H9 (cell line): ENCODE measurements at regions not wholly inside any gene's neighbourhood (a gene's known extent, or its start where the extent isn't known, plus 50 kb on each side); places are given as distances from the start of the nearest gene placed in this dataset.

Experiments used
- DNase-seq: peaks from one replicate; pipeline ENCODE4 v3.0.0-alpha.2; 2017
- H2AFZ ChIP-seq: one replicate; pipeline ENCODE4 v1.6.1; 2013; ENCODE audit warnings: mild to moderate bottlenecking, low read length, control low read depth, moderate library complexity
- H2AK5ac ChIP-seq: 2 replicates; pipeline ENCODE4 v1.6.1; 2013; ENCODE audit warnings: low read length, control low read depth, mixed read lengths; ENCODE audit not compliant: insufficient read length
- H2BK120ac ChIP-seq: one replicate; pipeline ENCODE4 v1.6.1; 2013; ENCODE audit warnings: low read depth, mild to moderate bottlenecking, low read length, control low read depth, inconsistent platforms; ENCODE audit not compliant: poor library complexity, severe bottlenecking
- H2BK12ac ChIP-seq: 2 replicates; pipeline ENCODE4 v1.6.1; 2013; ENCODE audit warnings: low read length, control low read depth, mixed read lengths, low read depth; ENCODE audit not compliant: insufficient read length
- H2BK15ac ChIP-seq: 2 replicates; pipeline ENCODE4 v1.6.1; 2013; ENCODE audit warnings: low read depth, low read length, control low read depth
- H2BK20ac ChIP-seq: one replicate; pipeline ENCODE4 v1.6.1; 2013; ENCODE audit warnings: low read depth, mild to moderate bottlenecking, low read length, control low read depth, inconsistent platforms; ENCODE audit not compliant: poor library complexity, severe bottlenecking
- H2BK5ac ChIP-seq: 2 replicates; pipeline ENCODE4 v1.6.1; 2013; ENCODE audit warnings: low read length, control low read depth, mixed read lengths; ENCODE audit not compliant: insufficient read length
- H3K14ac ChIP-seq: 2 replicates; pipeline ENCODE4 v1.6.1; 2013; ENCODE audit warnings: low read length, control low read depth; ENCODE audit not compliant: insufficient read depth
- H3K18ac ChIP-seq: 2 replicates; pipeline ENCODE4 v1.6.1; 2013; ENCODE audit warnings: low read depth, mild to moderate bottlenecking, mixed read lengths, low read length, control low read depth; ENCODE audit not compliant: insufficient read length
- H3K23ac ChIP-seq: 2 replicates; pipeline ENCODE4 v1.6.1; 2013; ENCODE audit warnings: low read length, control low read depth, mixed read lengths, low read depth; ENCODE audit not compliant: insufficient read length
- H3K23me2 ChIP-seq: 2 replicates; pipeline ENCODE4 v1.6.1; 2013; ENCODE audit warnings: low read depth, mild to moderate bottlenecking, mixed read lengths, low read length, control low read depth; ENCODE audit not compliant: insufficient read length, poor library complexity, severe bottlenecking
- H3K27ac ChIP-seq: 2 replicates; pipeline ENCODE4 v1.5.1; 2013; ENCODE audit warnings: low read length, control low read depth, mixed read lengths, low read depth; ENCODE audit not compliant: insufficient read length
- H3K27me3 ChIP-seq: 2 replicates; pipeline ENCODE4 v1.6.1; 2013; ENCODE audit warnings: low read length, control low read depth, inconsistent platforms; ENCODE audit not compliant: insufficient read depth
- H3K4ac ChIP-seq: 2 replicates; pipeline ENCODE4 v1.6.1; 2013; ENCODE audit warnings: low read depth, mild to moderate bottlenecking, control low read depth, inconsistent platforms, low read length, moderate library complexity
- H3K4me1 ChIP-seq: 2 replicates; pipeline ENCODE4 v1.6.1; 2013; ENCODE audit warnings: low read length, control low read depth, inconsistent platforms; ENCODE audit not compliant: insufficient read depth
- H3K4me2 ChIP-seq: 2 replicates; pipeline ENCODE4 v1.6.1; 2013; ENCODE audit warnings: low read length, control low read depth, mixed read lengths; ENCODE audit not compliant: insufficient read length, insufficient read depth
- H3K56ac ChIP-seq: 2 replicates; pipeline ENCODE4 v1.6.1; 2013; ENCODE audit warnings: low read depth, mild to moderate bottlenecking, mixed read lengths, low read length, control low read depth; ENCODE audit not compliant: insufficient read length
- H3K79me1 ChIP-seq: 2 replicates; pipeline ENCODE4 v1.6.1; 2013; ENCODE audit warnings: low read depth, mild to moderate bottlenecking, moderate library complexity, low read length, control low read depth, inconsistent platforms; ENCODE audit not compliant: insufficient read depth, poor library complexity, severe bottlenecking
- H3K79me2 ChIP-seq: 2 replicates; pipeline ENCODE4 v1.6.1; 2013; ENCODE audit warnings: low read length, control low read depth, inconsistent platforms; ENCODE audit not compliant: insufficient read depth
- H3K9ac ChIP-seq: 2 replicates; pipeline ENCODE4 v1.6.1; 2013; ENCODE audit warnings: low read length, control low read depth, mixed read lengths; ENCODE audit not compliant: insufficient read length; ENCODE audit errors: extremely low read depth
- H3K9me3 ChIP-seq: one replicate; pipeline ENCODE4 v1.6.1; 2013; ENCODE audit warnings: low read depth, low read length, inconsistent platforms; ENCODE audit not compliant: control insufficient read depth
- H3T11ph ChIP-seq: one replicate; pipeline ENCODE4 v1.6.1; 2013; ENCODE audit warnings: mild to moderate bottlenecking, low read length, control low read depth, inconsistent platforms
- H4K20me1 ChIP-seq: one replicate; pipeline ENCODE4 v1.6.1; 2013; ENCODE audit not compliant: control insufficient read depth, insufficient read length, insufficient read depth
- H4K5ac ChIP-seq: 2 replicates; pipeline ENCODE4 v1.6.1; 2013; ENCODE audit warnings: low read depth, mild to moderate bottlenecking, mixed read lengths, low read length, control low read depth; ENCODE audit not compliant: insufficient read length
- H4K8ac ChIP-seq: replicated peaks from 2 replicates; pipeline ENCODE4 v1.6.1; 2013; ENCODE audit warnings: low read length, control low read depth, mixed read lengths, low read depth; ENCODE audit not compliant: insufficient read length
- H4K91ac ChIP-seq: 2 replicates; pipeline ENCODE4 v1.6.1; 2013; ENCODE audit warnings: low read depth, mild to moderate bottlenecking, moderate library complexity, mixed read lengths, low read length, control low read depth; ENCODE audit not compliant: insufficient read length
- H3K27ac Mint-ChIP-seq, 3 experiments: 2 replicates in 2 of 3; 3 replicates in 1 of 3; pipeline ENCODE4 v1.8.0; 2020 to 2021; ENCODE audit warnings: mixed read lengths in 3 of 3, mild to moderate bottlenecking in 1 of 3, moderate library complexity in 1 of 3
- H3K27me3 Mint-ChIP-seq: 2 replicates; pipeline ENCODE4 v1.8.0; 2021; ENCODE audit warnings: low read depth, mild to moderate bottlenecking, moderate library complexity, mixed read lengths
- H3K36me3 Mint-ChIP-seq, 3 experiments: 2 replicates in 2 of 3; 3 replicates in 1 of 3; pipeline ENCODE4 v1.8.0; 2020 to 2021; ENCODE audit warnings: low read depth in 3 of 3, mixed read lengths in 3 of 3; ENCODE audit not compliant: insufficient read depth in 1 of 3
- H3K4me1 Mint-ChIP-seq, 2 experiments: 2 replicates each; pipeline ENCODE4 v1.8.0; 2020; ENCODE audit warnings: mixed read lengths in 2 of 2
- H3K4me3 Mint-ChIP-seq, 2 experiments: 2 replicates in 1 of 2; 3 replicates in 1 of 2; pipeline ENCODE4 v1.8.0; 2020 to 2021; ENCODE audit warnings: mild to moderate bottlenecking in 2 of 2, mixed read lengths in 2 of 2, moderate library complexity in 1 of 2
- H3K9me3 Mint-ChIP-seq, 2 experiments: 2 replicates in 1 of 2; 3 replicates in 1 of 2; pipeline ENCODE4 v1.8.0; 2020; ENCODE audit warnings: mild to moderate bottlenecking in 2 of 2, mixed read lengths in 2 of 2, moderate library complexity in 1 of 2
- CTCF ChIP-seq: fragments of 200-600 bp; sonication (generic); conservative IDR thresholded peaks from 3 replicates; pipeline ENCODE4 v1.8.0; 2021; ENCODE audit warnings: antibody characterized with exemption, mild to moderate bottlenecking
- WGBS: extraction: QIAGEN DNeasy Blood & Tissue Kit; methylation state at CpG from one replicate; pipeline ENCODE4 v1.1.7; 2013; ENCODE audit warnings: missing lambda C conversion rate, low lambda C conversion rate, mixed read lengths; ENCODE audit not compliant: insufficient read length; ENCODE audit errors: extremely low coverage; 5-methylcytosine and 5-hydroxymethylcytosine counted together

- Histone ChIP-seq H3K4ac (no peak overlapping the region), H4K8ac (no peak overlapping the region), H3K9me3 (no peaks in the 10 kb centered on the region), H2BK20ac (no peak overlapping the region), H2BK5ac (no peak overlapping the region), H2AFZ (no peak overlapping the region), H4K5ac (no peak overlapping the region), H3K27ac (no peak overlapping the region), H2BK15ac (no peak overlapping the region), H4K20me1 (no peaks in the 10 kb centered on the region), H3K23ac (no peak overlapping the region), H2BK120ac (no peak overlapping the region), H3K14ac (no peak overlapping the region), H3K9ac (no peak overlapping the region), H2AK5ac (no peak overlapping the region), H3K23me2 (no peaks in the 10 kb centered on the region), H3K4me1 (no peaks in the 10 kb centered on the region), H2BK12ac (no peak overlapping the region), H4K91ac (no peak overlapping the region), H3K4me2 (no peak overlapping the region), H3K79me1 (no peaks in the 10 kb centered on the region), H3K56ac (no peak overlapping the region), H3K27me3 (no peaks in the 10 kb centered on the region), H3T11ph (no peak overlapping the region), H3K18ac (no peak overlapping the region), H3K79me2 (no peaks in the 10 kb centered on the region)
- no peak for DNase-seq
- Mint-ChIP-seq H3K36me3 (no peaks in the 10 kb centered on the region), H3K27ac (no peak overlapping the region; a peak in 1 of 7 replicates), H3K4me3 (no peak overlapping the region), H3K4me1 (no peaks in the 10 kb centered on the region), H3K9me3 (no peaks in the 10 kb centered on the region; a peak in 3 of 5 replicates), H3K27me3 (peaks cover 3% of the 10 kb centered on the region)
- TF ChIP-seq CTCF, result no peak
- no CpG with 5 or more reads among the region's 11 CpGs for WGBS
These were observed 204.8 kb downstream of the THBS2 start for GRCh38 chr6:169048865-169049205.
